NT2/D1 (cell line): ENCODE measurements at regions not wholly inside any gene's neighbourhood (a gene's known extent, or its start where the extent isn't known, plus 50 kb on each side); places are given as distances from the start of the nearest gene placed in this dataset.
"Not testable (repeated sequence)": the region's sequence is repeated elsewhere in the genome, so short reads cannot be mapped to it uniquely, and the experiment has no call there.

Source experiments
- DNase-seq: peaks from one replicate; pipeline ENCODE4 v3.0.0-alpha.2; 2011; ENCODE audit warnings: low read depth, low spot score
- H3K27me3 ChIP-seq: 2 replicates; pipeline ENCODE4 v1.6.0; 2011; ENCODE audit warnings: mild to moderate bottlenecking; ENCODE audit not compliant: insufficient read length, insufficient read depth
- H3K36me3 ChIP-seq: 2 replicates; pipeline ENCODE4 v1.6.1; 2011; ENCODE audit warnings: mild to moderate bottlenecking, low read length, mixed read lengths; ENCODE audit not compliant: insufficient read depth, insufficient read length
- H3K4me1 ChIP-seq: 2 replicates; pipeline ENCODE4 v1.5.1; 2011; ENCODE audit not compliant: insufficient read depth, insufficient read length
- H3K4me3 ChIP-seq: 2 replicates; pipeline ENCODE4 v1.5.1; 2011; ENCODE audit warnings: low read depth; ENCODE audit not compliant: insufficient read length
- H3K9ac ChIP-seq: 2 replicates; pipeline ENCODE4 v1.6.0; 2011; ENCODE audit warnings: low read depth; ENCODE audit not compliant: insufficient read length
- H3K9me3 ChIP-seq: 2 replicates; pipeline ENCODE4 v1.5.1; 2011; ENCODE audit warnings: mild to moderate bottlenecking, low read length; ENCODE audit not compliant: insufficient read depth
- SUZ12 ChIP-seq: IDR thresholded peaks from 2 replicates; pipeline ENCODE4 v1.6.1; 2011; ENCODE audit not compliant: insufficient read length, insufficient read depth; ENCODE audit errors: extremely low read depth
- YY1 ChIP-seq: IDR thresholded peaks from 2 replicates; pipeline ENCODE4 v1.6.1; 2011; ENCODE audit not compliant: insufficient read length, insufficient read depth
- ZNF274 ChIP-seq: IDR thresholded peaks from 2 replicates; pipeline ENCODE4 v1.6.1; 2011; ENCODE audit warnings: mild to moderate bottlenecking, low read depth, low read length

GRCh38 chr22:23437779-23438178 is 142.3 kb downstream of the IGLL1 start:
- Histone ChIP-seq H3K4me1 (no peaks in the 10 kb centered on the region), H3K9me3 (no peaks in the 10 kb centered on the region), H3K9ac (no peak overlapping the region), H3K4me3 (no peak overlapping the region), H3K27me3 (no peaks in the 10 kb centered on the region), H3K36me3 (no peaks in the 10 kb centered on the region)
- TF ChIP-seq ZNF274: no peak
- TF ChIP-seq YY1: no peak
- TF ChIP-seq SUZ12: no peak
- DNase-seq: no peak

- not testable (repeated sequence) for H3K27me3 ChIP-seq, H3K4me1 ChIP-seq, H3K36me3 ChIP-seq, H3K9ac ChIP-seq, H3K9me3 ChIP-seq, DNase-seq, H3K4me3 ChIP-seq
These were observed 143.0 kb downstream of the IGLL1 start for GRCh38 chr22:23437107-23437395.

GRCh38 chr22:23436354-23437106 is 143.6 kb downstream of the IGLL1 start:
- H3K9me3 ChIP-seq, H3K4me1 ChIP-seq, H3K36me3 ChIP-seq, H3K27me3 ChIP-seq, DNase-seq, H3K9ac ChIP-seq, H3K4me3 ChIP-seq: not testable (repeated sequence)

- not testable (repeated sequence) for H3K36me3 ChIP-seq, H3K9me3 ChIP-seq, H3K27me3 ChIP-seq, H3K9ac ChIP-seq, DNase-seq, H3K4me3 ChIP-seq, H3K4me1 ChIP-seq
These were observed 144.9 kb downstream of the IGLL1 start for GRCh38 chr22:23435186-23435585.

GRCh38 chr22:23434198-23434830 is 145.8 kb downstream of the IGLL1 start:
- H3K4me1 ChIP-seq, H3K9ac ChIP-seq, H3K4me3 ChIP-seq, H3K9me3 ChIP-seq, H3K27me3 ChIP-seq, H3K36me3 ChIP-seq, DNase-seq: not testable (repeated sequence)

GRCh38 chr22:23433127-23434005 is 146.7 kb downstream of the IGLL1 start:
- H3K36me3 ChIP-seq, H3K4me1 ChIP-seq, H3K4me3 ChIP-seq: not testable (repeated sequence)

GRCh38 chr22:23432719-23433118 is 147.4 kb downstream of the IGLL1 start:
- not testable (repeated sequence) for H3K4me1 ChIP-seq, H3K4me3 ChIP-seq, H3K27me3 ChIP-seq, H3K36me3 ChIP-seq, DNase-seq, H3K9me3 ChIP-seq, H3K9ac ChIP-seq

More at GRCh38 chr22:23433127-23434005, 146.7 kb downstream of the IGLL1 start:
- not testable (repeated sequence) for DNase-seq, H3K27me3 ChIP-seq, H3K9me3 ChIP-seq
- H3K9ac ChIP-seq: peak overlapping the region; percentile 32
